ENCODE measurements at regions not wholly inside any gene's neighbourhood (a gene's known extent, or its start where the extent isn't known, plus 50 kb on each side); places are given as distances from the start of the nearest gene placed in this dataset.

DNA sequence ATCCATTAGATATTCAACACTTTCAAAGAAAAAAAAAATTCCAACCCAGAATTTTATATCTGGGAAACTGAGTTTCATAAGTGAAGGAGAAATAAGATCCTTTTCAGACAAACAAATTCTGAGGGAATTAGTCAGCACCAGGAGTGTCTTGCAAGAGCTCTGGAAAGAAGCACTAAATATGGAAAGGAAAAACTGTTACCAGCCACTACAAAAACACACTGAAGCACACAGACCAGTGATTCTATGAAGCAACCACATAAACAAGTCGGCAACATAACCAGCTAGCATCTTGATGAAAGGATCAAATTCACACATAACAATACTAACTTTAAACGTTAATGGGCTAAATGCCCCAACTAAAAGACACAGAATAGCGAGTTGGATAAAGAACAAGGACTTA is 368.4 kb upstream of the MIR17HG start (continued):
- no peak for TF ChIP-seq KDM1A (IDR thresholded peaks at IDR 0.05)
- no peak for TF ChIP-seq EZH2 (IDR thresholded peaks at IDR 0.05; ENCODE audit: borderline replicate concordance, low read depth, low read length)
- TF ChIP-seq, protein P1, sequence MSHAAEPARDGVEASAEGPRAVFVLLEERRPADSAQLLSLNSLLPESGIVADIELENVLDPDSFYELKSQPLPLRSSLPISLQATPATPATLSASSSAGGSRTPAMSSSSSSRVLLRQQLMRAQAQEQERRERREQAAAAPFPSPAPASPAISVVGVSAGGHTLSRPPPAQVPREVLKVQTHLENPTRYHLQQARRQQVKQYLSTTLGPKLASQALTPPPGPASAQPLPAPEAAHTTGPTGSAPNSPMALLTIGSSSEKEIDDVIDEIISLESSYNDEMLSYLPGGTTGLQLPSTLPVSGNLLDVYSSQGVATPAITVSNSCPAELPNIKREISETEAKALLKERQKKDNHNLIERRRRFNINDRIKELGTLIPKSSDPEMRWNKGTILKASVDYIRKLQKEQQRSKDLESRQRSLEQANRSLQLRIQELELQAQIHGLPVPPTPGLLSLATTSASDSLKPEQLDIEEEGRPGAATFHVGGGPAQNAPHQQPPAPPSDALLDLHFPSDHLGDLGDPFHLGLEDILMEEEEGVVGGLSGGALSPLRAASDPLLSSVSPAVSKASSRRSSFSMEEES (CRISPR knock-in tag; IDR thresholded peaks at IDR 0.05): no peak
- no peak for TF ChIP-seq TCF3 (CRISPR knock-in tag; IDR thresholded peaks at IDR 0.05)

GRCh38 chr13:90984756-90985155 is 362.7 kb upstream of the MIR17HG start:
- no peaks in the 10 kb centered on the region for H4K20me1 ChIP-seq (replicated peaks; ENCODE audit: control insufficient read depth, insufficient read depth, low read length)
- H3K9ac ChIP-seq (ENCODE audit: insufficient read depth in 1 of 2, low read depth in 2 of 2, low read length in 2 of 2): no peak overlapping the region
- 2% methylated on average over 6 of the region's 6 CpGs for WGBS (ENCODE audit: insufficient coverage, low coverage, missing lambda C conversion rate)
- ChIA-PET CTCF (ENCODE audit: low intra/inter-chr PET ratio) (no interaction called here), POLR2A (no interaction called here)
- H3K36me3 ChIP-seq (ENCODE audit: control insufficient read depth, insufficient read depth, low read length): no peaks in the 10 kb centered on the region
- in situ Hi-C loops (cut with MboI): no loop called here
- ATAC-seq (no peak), FAIRE-seq (no peak), DNase-seq (ENCODE audit: extremely low read depth in 1 of 4, low spot score in 3 of 4) (no peak)
- no peak overlapping the region for H3K4me3 ChIP-seq
- H3K4me1 ChIP-seq (replicated peaks in 1 of 2; ENCODE audit: control insufficient read depth in 2 of 2, insufficient read depth in 2 of 2, low read length in 2 of 2): no peaks in the 10 kb centered on the region
- peaks cover 3% of the 10 kb centered on the region; the same call in 1 of the 2 replicates for H3K9me3 ChIP-seq (replicated peaks; ENCODE audit: control insufficient read depth, insufficient read depth, low read depth, low read length)
- BruUV-seq (replicated peaks): no TSS peak
- no peak overlapping the region for H3K4me2 ChIP-seq (ENCODE audit: insufficient read depth, low read length)
- H3K27me3 ChIP-seq (ENCODE audit: control insufficient read depth in 2 of 2, insufficient read depth in 2 of 2, low read length in 2 of 2): no peaks in the 10 kb centered on the region
- H3K27ac ChIP-seq (ENCODE audit: extremely low read depth, low read depth, low read length): no peak overlapping the region
- no peaks in the 10 kb centered on the region for H3K9me1 ChIP-seq (ENCODE audit: control insufficient read depth, insufficient read depth, low read length)
- no peak overlapping the region for H2AFZ ChIP-seq (ENCODE audit: low read depth, low read length)
- no peaks in the 10 kb centered on the region for H3K79me2 ChIP-seq (ENCODE audit: control insufficient read depth, insufficient read depth, low read length)
- intact Hi-C loops (cut with micrococcal nuclease): no loop called here
- TF ChIP-seq GATAD2A (IDR thresholded peaks at IDR 0.05) (no peak), PRMT5 (CRISPR knock-in tag; IDR thresholded peaks at IDR 0.05) (0 out of 2 replicates have a peak, but pooled peaks have one; percentile 43), OTX1 (CRISPR knock-in tag; IDR thresholded peaks at IDR 0.05) (no peak), WHSC1 (IDR thresholded peaks at IDR 0.05; ENCODE audit: low read length) (no peak), SREBF2 (CRISPR knock-in tag; IDR thresholded peaks at IDR 0.05) (no peak), BHLHE40 (IDR thresholded peaks at IDR 0.05; ENCODE audit: low read length) (0 out of 2 replicates have a peak, but pooled peaks have one; percentile 14), PCBP2 (IDR thresholded peaks at IDR 0.05; ENCODE audit: low read depth, low read length, poor library complexity, severe bottlenecking) (no peak)
- TF ChIP-seq, protein P2, sequence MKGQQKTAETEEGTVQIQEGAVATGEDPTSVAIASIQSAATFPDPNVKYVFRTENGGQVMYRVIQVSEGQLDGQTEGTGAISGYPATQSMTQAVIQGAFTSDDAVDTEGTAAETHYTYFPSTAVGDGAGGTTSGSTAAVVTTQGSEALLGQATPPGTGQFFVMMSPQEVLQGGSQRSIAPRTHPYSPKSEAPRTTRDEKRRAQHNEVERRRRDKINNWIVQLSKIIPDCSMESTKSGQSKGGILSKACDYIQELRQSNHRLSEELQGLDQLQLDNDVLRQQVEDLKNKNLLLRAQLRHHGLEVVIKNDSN (CRISPR knock-in tag; IDR thresholded peaks at IDR 0.05): no peak

Measured in K562 (cell line).